H1 (cell line): ENCODE measurements at regions not wholly inside any gene's neighbourhood (a gene's known extent, or its start where the extent isn't known, plus 50 kb on each side); places are given as distances from the start of the nearest gene placed in this dataset.

Source experiments
- CTCF ChIA-PET: fragments of 300-600 bp; sonication (Branson Sonifier 250); formaldehyde crosslinking; loops from one replicate; lab custom pipeline; 2021; ENCODE audit not compliant: partially characterized antibody; lab: Charles Lee
- POLR2A ChIA-PET: fragments of 300-600 bp; sonication (Branson Sonifier 250); formaldehyde crosslinking; loops from one replicate; lab custom pipeline; 2021; ENCODE audit warnings: inconsistent platforms; ENCODE audit not compliant: partially characterized antibody; lab: Charles Lee
- DNase-seq, 2 experiments: peaks; one replicate each; pipeline versions ENCODE4 v3.0.0 to v3.0.0-alpha.2; 2010 to 2022; ENCODE audit warnings: low spot score in 2 of 2, low read depth in 1 of 2, mixed read lengths in 1 of 2
- FAIRE-seq: peaks from 2 replicates; lab custom pipeline; 2011; peaks lifted over from hg19 to GRCh38; lab: Jason Lieb, UNC
- H2AFZ ChIP-seq: 2 replicates; pipeline ENCODE4 v1.8.1; 2012; ENCODE audit warnings: low read length, inconsistent platforms
- H2AK5ac ChIP-seq: 2 replicates; pipeline ENCODE4 v1.6.1; 2013; ENCODE audit warnings: low read depth, low read length
- H2BK120ac ChIP-seq: replicated peaks from 2 replicates; pipeline ENCODE3; 2013; ENCODE audit warnings: low read depth, low read length, inconsistent platforms
- H2BK12ac ChIP-seq: 2 replicates; pipeline ENCODE4 v1.6.1; 2013; ENCODE audit warnings: low read depth, low read length
- H2BK15ac ChIP-seq: 2 replicates; pipeline ENCODE4 v1.6.1; 2013; ENCODE audit warnings: low read length
- H2BK20ac ChIP-seq: 2 replicates; pipeline ENCODE4 v1.6.1; 2013; ENCODE audit warnings: low read length
- H2BK5ac ChIP-seq: 2 replicates; pipeline ENCODE4 v1.6.1; 2013; ENCODE audit warnings: low read depth, low read length
- H3K14ac ChIP-seq: 2 replicates; pipeline ENCODE4 v1.6.1; 2013; ENCODE audit warnings: inconsistent platforms; ENCODE audit not compliant: insufficient read length
- H3K18ac ChIP-seq: 2 replicates; pipeline ENCODE4 v1.6.1; 2013; ENCODE audit warnings: low read length; ENCODE audit errors: extremely low read depth
- H3K23ac ChIP-seq: 2 replicates; pipeline ENCODE4 v1.6.1; 2013; ENCODE audit warnings: inconsistent platforms; ENCODE audit not compliant: insufficient read length
- H3K23me2 ChIP-seq: 2 replicates; pipeline ENCODE4 v1.6.1; 2013; ENCODE audit warnings: low read depth, low read length
- H3K27ac ChIP-seq: 2 replicates; pipeline ENCODE4 v1.6.1; 2011; ENCODE audit warnings: low read depth, low read length, inconsistent platforms
- H3K27me3 ChIP-seq, 4 experiments: replicated peaks in 1 of 4; 1 replicate in 1 of 4; 2 replicates in 3 of 4; pipeline versions ENCODE4 v1.6.1 to v1.8.1; 2011 to 2013; ENCODE audit warnings: low read length in 3 of 4, mild to moderate bottlenecking in 3 of 4, inconsistent platforms in 2 of 4, mixed read lengths in 2 of 4, moderate library complexity in 1 of 4; ENCODE audit not compliant: control insufficient read depth in 3 of 4, insufficient read depth in 3 of 4; ENCODE audit errors: extremely low read depth in 1 of 4
- H3K36me3 ChIP-seq, 4 experiments: 2 replicates each; pipeline versions ENCODE4 v1.6.1 to v1.8.1; 2011 to 2013; ENCODE audit warnings: mild to moderate bottlenecking in 4 of 4, low read length in 3 of 4, moderate library complexity in 2 of 4, control low read depth in 1 of 4, inconsistent platforms in 1 of 4; ENCODE audit not compliant: insufficient read depth in 4 of 4, control insufficient read depth in 2 of 4
- H3K4ac ChIP-seq: replicated peaks from 2 replicates; pipeline ENCODE3; 2013; ENCODE audit warnings: low read length, low read depth, mixed read lengths, inconsistent platforms; ENCODE audit not compliant: insufficient read length
- H3K4me1 ChIP-seq, 4 experiments: replicated peaks in 1 of 4; 1 replicate in 1 of 4; 2 replicates in 3 of 4; pipeline versions ENCODE4 v1.6.1 to v1.8.1; 2011 to 2013; ENCODE audit warnings: low read length in 3 of 4, inconsistent platforms in 2 of 4, mixed read lengths in 1 of 4; ENCODE audit not compliant: insufficient read depth in 4 of 4, control insufficient read depth in 3 of 4
- H3K4me2 ChIP-seq, 2 experiments: 2 replicates each; pipeline versions ENCODE4 v1.6.1 to v1.8.1; 2011 to 2013; ENCODE audit warnings: low read depth in 2 of 2, low read length in 2 of 2, control low read depth in 1 of 2, inconsistent platforms in 1 of 2, mild to moderate bottlenecking in 1 of 2; ENCODE audit not compliant: insufficient read depth in 1 of 2
- H3K4me3 ChIP-seq, 4 experiments: fragments of 200-600, 300-600 bp in 1 of 4; sonication (generic), shearing (Covaris generic), sonication (Bioruptor Twin) in 1 of 4; 2 replicates each; pipeline versions ENCODE4 v1.5.1 to v1.8.1; 2011 to 2016; ENCODE audit warnings: low read length in 4 of 4, low read depth in 3 of 4, control low read depth in 2 of 4, inconsistent platforms in 2 of 4, mild to moderate bottlenecking in 2 of 4, mixed read lengths in 1 of 4, moderate library complexity in 1 of 4; ENCODE audit not compliant: insufficient read depth in 2 of 4; ENCODE audit errors: extremely low read depth in 1 of 4
- H3K56ac ChIP-seq: replicated peaks from 2 replicates; pipeline ENCODE3; 2013; ENCODE audit warnings: low read depth, mild to moderate bottlenecking, mixed read lengths, low read length, inconsistent platforms; ENCODE audit not compliant: insufficient read length
- H3K79me1 ChIP-seq: 2 replicates; pipeline ENCODE4 v1.6.1; 2013; ENCODE audit warnings: low read depth, low read length, control low read depth
- H3K79me2 ChIP-seq, 2 experiments: 2 replicates each; pipeline versions ENCODE4 v1.6.1 to v1.8.1; 2012 to 2013; ENCODE audit warnings: low read length in 2 of 2, mild to moderate bottlenecking in 2 of 2, inconsistent platforms in 1 of 2; ENCODE audit not compliant: insufficient read depth in 2 of 2, control insufficient read depth in 1 of 2
- H3K9ac ChIP-seq, 4 experiments: replicated peaks in 1 of 4; 1 replicate in 1 of 4; 2 replicates in 3 of 4; pipeline versions ENCODE4 v1.6.1 to v1.8.1; 2011 to 2013; ENCODE audit warnings: low read depth in 3 of 4, low read length in 3 of 4, control low read depth in 2 of 4, mild to moderate bottlenecking in 2 of 4, moderate library complexity in 2 of 4, inconsistent platforms in 1 of 4; ENCODE audit errors: extremely low read depth in 1 of 4
- H3K9me3 ChIP-seq, 2 experiments: 2 replicates each; pipeline versions ENCODE4 v1.6.1 to v1.8.1; 2012 to 2013; ENCODE audit warnings: mild to moderate bottlenecking in 2 of 2, moderate library complexity in 2 of 2, control low read depth in 1 of 2, inconsistent platforms in 1 of 2, low read depth in 1 of 2, low read length in 1 of 2, mixed read lengths in 1 of 2; ENCODE audit not compliant: insufficient read depth in 2 of 2
- H4K20me1 ChIP-seq, 2 experiments: replicated peaks in 1 of 2; 2 replicates each; pipeline versions ENCODE3 to v1.8.1; 2011 to 2013; ENCODE audit warnings: inconsistent platforms in 2 of 2, low read length in 2 of 2, mild to moderate bottlenecking in 1 of 2; ENCODE audit not compliant: insufficient read depth in 2 of 2, control insufficient read depth in 1 of 2
- H4K5ac ChIP-seq: 2 replicates; pipeline ENCODE4 v1.6.1; 2013; ENCODE audit warnings: low read length, low read depth, mixed read lengths, inconsistent platforms; ENCODE audit not compliant: insufficient read length
- H4K8ac ChIP-seq: 2 replicates; pipeline ENCODE4 v1.8.0; 2013; ENCODE audit warnings: mild to moderate bottlenecking, moderate library complexity, low read length, inconsistent platforms; ENCODE audit not compliant: insufficient read depth; ENCODE audit errors: extremely low read depth
- H4K91ac ChIP-seq: replicated peaks from 2 replicates; pipeline ENCODE3; 2013; ENCODE audit warnings: low read length, mixed read lengths, inconsistent platforms; ENCODE audit not compliant: insufficient read length
- E2F6 ChIP-seq: IDR thresholded peaks from 2 replicates; pipeline ENCODE4 v1.6.1; 2012; ENCODE audit warnings: inconsistent platforms
- EGR1 ChIP-seq: IDR thresholded peaks from 2 replicates; pipeline ENCODE4 v1.6.1; 2011; ENCODE audit warnings: low read depth, low read length, borderline replicate concordance
- RAD21 ChIP-seq, 2 experiments: IDR thresholded peaks in 1 of 2; conservative IDR thresholded peaks in 1 of 2; 2 replicates each; pipeline ENCODE4 v1.6.1; 2011; ENCODE audit warnings: low read depth in 2 of 2, low read length in 2 of 2, improper control_type of control experiment in 1 of 2, inconsistent platforms in 1 of 2, mild to moderate bottlenecking in 1 of 2, moderate library complexity in 1 of 2
- WGBS, 2 experiments: shearing (Covaris generic) in 1 of 2; methylation state at CpG; one replicate each; pipeline versions ENCODE4 v1.1.6 to v1.1.7; 2013 to 2015; ENCODE audit warnings: low lambda C conversion rate in 2 of 2, mixed read lengths in 2 of 2, inconsistent platforms in 1 of 2, low coverage in 1 of 2, missing lambda C conversion rate in 1 of 2; ENCODE audit not compliant: insufficient replicate concordance in 2 of 2, insufficient coverage in 1 of 2, insufficient read length in 1 of 2; ENCODE audit errors: extremely low coverage in 1 of 2, missing lambda C conversion rate in 1 of 2; 5-methylcytosine and 5-hydroxymethylcytosine counted together

- TF ChIP-seq RAD21 (IDR thresholded peaks at IDR 0.05 in 1 of 2, conservative IDR thresholded peaks at IDR 0.05 in 1 of 2; ENCODE audit: low read depth in 2 of 2, low read length in 2 of 2) (no peak), E2F6 (no peak), EGR1 (no peak)
- TF ChIP-seq, all 59 proteins: peak for 0
- no peak overlapping the region for H3K23ac ChIP-seq
- H3K36me3 ChIP-seq = no peaks in the 10 kb centered on the region
- DNase-seq (no peak), FAIRE-seq (no peak)
- H3K79me1 ChIP-seq = no peaks in the 10 kb centered on the region
- no peak overlapping the region for H2AFZ ChIP-seq
- H3K4me3 ChIP-seq = no peak overlapping the region
- no peak overlapping the region for H4K91ac ChIP-seq
- no peaks in the 10 kb centered on the region for H3K27me3 ChIP-seq
- H2BK5ac ChIP-seq = no peak overlapping the region
- CTCF ChIA-PET = no interaction called here
- H4K20me1 ChIP-seq = no peaks in the 10 kb centered on the region
- no peak overlapping the region for H3K4ac ChIP-seq
- H3K18ac ChIP-seq = no peak overlapping the region
- no peak overlapping the region for H3K27ac ChIP-seq
- no peak overlapping the region for H3K4me2 ChIP-seq
- WGBS, 2 experiments = 43% methylated on average over 3 of the region's 3 CpGs; no CpG with 5 or more reads in 1 of the 2 experiments
- no peak overlapping the region for H2BK120ac ChIP-seq
- H4K8ac ChIP-seq = no peak overlapping the region
- no peak overlapping the region for H3K9ac ChIP-seq
- no peak overlapping the region for H2BK12ac ChIP-seq
- no peaks in the 10 kb centered on the region for H3K9me3 ChIP-seq
- no peak overlapping the region for H3K56ac ChIP-seq
- POLR2A ChIA-PET = no interaction called here
- H4K5ac ChIP-seq = no peak overlapping the region
- H2BK20ac ChIP-seq = no peak overlapping the region
- H3K4me1 ChIP-seq = peaks cover 0 to 6% (median 0%) of the 10 kb centered on the region in 4 experiments; a peak in 3 of 7 replicates
- no peak overlapping the region for H2AK5ac ChIP-seq
- no peak overlapping the region for H2BK15ac ChIP-seq
- no peaks in the 10 kb centered on the region for H3K23me2 ChIP-seq
- H3K14ac ChIP-seq = no peak overlapping the region
- no peaks in the 10 kb centered on the region for H3K79me2 ChIP-seq
Measured at GRCh38 chr3:34145796-34146195, 347.4 kb downstream of the PDCD6IP start.
